Suprapubic skin (tissue), 4 donors: ENCODE measurements at regions not wholly inside any gene's neighbourhood (a gene's known extent, or its start where the extent isn't known, plus 50 kb on each side); places are given as distances from the start of the nearest gene placed in this dataset.

Experiments
- DNase-seq, 2 donors: peaks; one replicate each; pipeline ENCODE4 v3.0.0-alpha.2; 2019; ENCODE audit warnings: low spot score in 2 of 2
- H3K27ac ChIP-seq: fragments of 200-600 bp; sonication (generic); one replicate; pipeline ENCODE4 v1.5.1; 2019
- H3K27me3 ChIP-seq: fragments of 200-600 bp; sonication (generic); one replicate; pipeline ENCODE4 v1.5.1; 2019
- H3K36me3 ChIP-seq: fragments of 200-600 bp; sonication (generic); one replicate; pipeline ENCODE4 v1.5.1; 2019
- H3K4me1 ChIP-seq: fragments of 200-600 bp; sonication (generic); one replicate; pipeline ENCODE4 v1.5.1; 2019
- H3K4me3 ChIP-seq: fragments of 200-600 bp; sonication (generic); one replicate; pipeline ENCODE4 v1.5.1; 2019; ENCODE audit warnings: mild to moderate bottlenecking
- H3K9me3 ChIP-seq: fragments of 200-600 bp; sonication (generic); one replicate; pipeline ENCODE4 v1.5.1; 2019
- CTCF ChIP-seq, 2 donors: fragments of 200-600 bp in 1 of 2; fragments of 450-650 bp in 1 of 2; sonication (generic) in 1 of 2; IDR thresholded peaks; one replicate each; pipeline ENCODE4 v1.5.1; 2016 to 2019; ENCODE audit warnings: antibody characterized with exemption in 2 of 2, mild to moderate bottlenecking in 1 of 2, moderate library complexity in 1 of 2
- EP300 ChIP-seq: sonication (generic); formaldehyde crosslinking; IDR thresholded peaks from one replicate; pipeline ENCODE4 v1.6.1; 2017; ENCODE audit warnings: antibody characterized with exemption
- POLR2A ChIP-seq, 2 donors: fragments of 450-650 bp; IDR thresholded peaks; one replicate each; pipeline ENCODE4 v1.6.1; 2017; ENCODE audit warnings: antibody characterized with exemption in 2 of 2, mild to moderate bottlenecking in 2 of 2, moderate library complexity in 2 of 2
- POLR2AphosphoS5 ChIP-seq, 3 donors: sonication (generic); formaldehyde crosslinking; IDR thresholded peaks; one replicate each; pipeline ENCODE4 v1.6.1; 2017; ENCODE audit warnings: antibody characterized with exemption in 3 of 3
- WGBS: methylation state at CpG from one replicate; pipeline ENCODE4 v1.1.5; 2018; 5-methylcytosine and 5-hydroxymethylcytosine counted together

DNA sequence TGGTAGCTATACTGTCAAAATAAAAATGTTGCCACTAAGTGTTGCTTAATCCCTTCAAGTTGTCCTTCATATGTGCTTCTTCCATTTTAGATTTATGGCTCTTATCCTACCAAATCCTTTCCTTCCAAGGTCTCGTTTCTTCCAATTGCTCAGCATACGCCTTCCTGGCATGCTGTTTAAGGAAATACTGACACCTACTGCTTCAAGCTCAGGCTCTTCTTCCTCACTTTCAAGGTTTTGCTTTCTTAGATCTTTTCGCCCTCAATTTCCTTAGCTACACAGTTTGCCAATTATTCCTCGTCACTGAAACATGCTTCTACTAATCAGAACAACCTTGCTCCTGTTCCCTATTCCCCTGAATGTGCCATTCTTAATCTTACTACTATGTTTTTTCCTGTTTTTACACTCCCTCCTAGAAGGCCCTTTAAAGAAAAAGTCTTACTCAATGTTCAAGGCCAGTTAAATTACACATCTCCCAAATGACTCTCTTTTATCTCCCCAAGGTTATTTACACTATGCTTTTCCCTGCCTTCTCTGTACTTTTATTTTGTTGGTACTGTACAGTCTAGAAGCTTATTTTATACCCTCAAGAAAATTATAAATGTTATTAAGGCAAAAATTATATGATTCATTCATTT, 343.1 kb downstream of the MZT1 start:
- Histone ChIP-seq H3K36me3 (no peaks in the 10 kb centered on the region), H3K27ac (no peak overlapping the region), H3K9me3 (no peaks in the 10 kb centered on the region), H3K4me3 (no peak overlapping the region), H3K4me1 (no peaks in the 10 kb centered on the region), H3K27me3 (no peaks in the 10 kb centered on the region)
- no peak for DNase-seq
- WGBS, result 26% methylated on average over 4 of the region's 4 CpGs
- TF ChIP-seq CTCF (IDR thresholded peaks at IDR 0.05) (no peak), POLR2A (IDR thresholded peaks at IDR 0.05) (no peak), EP300 (no peak), POLR2AphosphoS5 (IDR thresholded peaks at IDR 0.05) (no peak)

- Histone ChIP-seq H3K4me3 (no peak overlapping the region), H3K9me3 (no peaks in the 10 kb centered on the region)
- TF ChIP-seq CTCF (IDR thresholded peaks at IDR 0.05), result no peak
- no peak for TF ChIP-seq POLR2AphosphoS5 (IDR thresholded peaks at IDR 0.05)
- no peak for TF ChIP-seq POLR2A (IDR thresholded peaks at IDR 0.05)
- TF ChIP-seq EP300, result no peak
Observed at GRCh38 chr13:72383646-72384045, 343.8 kb downstream of the MZT1 start.

GRCh38 chr13:72379581-72379980, 347.8 kb downstream of the MZT1 start:
- H3K36me3 ChIP-seq, result no peaks in the 10 kb centered on the region
- 92% methylated on average over 4 of the region's 4 CpGs for WGBS
- peaks cover 3% of the 10 kb centered on the region for H3K9me3 ChIP-seq
- no peaks in the 10 kb centered on the region for H3K27me3 ChIP-seq
- no peak overlapping the region for H3K27ac ChIP-seq
- H3K4me1 ChIP-seq, result no peaks in the 10 kb centered on the region
- DNase-seq, result no peak
- H3K4me3 ChIP-seq, result no peak overlapping the region
- no peak for TF ChIP-seq POLR2AphosphoS5 (IDR thresholded peaks at IDR 0.05)
- TF ChIP-seq EP300, result no peak
- TF ChIP-seq POLR2A (IDR thresholded peaks at IDR 0.05), result no peak
- TF ChIP-seq CTCF (IDR thresholded peaks at IDR 0.05), result no peak

More at GRCh38 chr13:72383646-72384045, 343.8 kb downstream of the MZT1 start:
- Histone ChIP-seq H3K27ac (no peak overlapping the region), H3K27me3 (no peaks in the 10 kb centered on the region), H3K4me1 (no peaks in the 10 kb centered on the region), H3K36me3 (no peaks in the 10 kb centered on the region)
- DNase-seq, result no peak

DNA sequence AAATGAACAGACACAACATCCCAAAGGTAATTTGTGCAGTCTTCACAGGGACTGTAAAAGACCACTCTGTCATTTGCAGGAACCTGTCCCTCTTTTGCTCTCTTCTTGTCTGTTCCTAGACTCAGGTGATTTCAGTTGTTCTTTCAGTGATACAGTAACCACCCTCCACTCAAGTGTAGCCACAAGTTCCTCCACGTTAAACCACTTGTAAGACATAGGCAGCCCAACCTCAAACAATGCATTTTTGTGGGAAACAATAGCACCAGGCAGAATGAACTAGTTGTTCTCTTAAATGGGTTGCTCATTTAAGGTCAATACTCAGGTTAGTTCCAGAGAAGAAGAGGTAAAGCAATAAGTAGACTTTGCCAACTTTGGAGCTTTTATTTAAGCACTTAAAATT, 359.4 kb downstream of the MZT1 start:
- no peak overlapping the region for H3K27ac ChIP-seq

GRCh38 chr13:72346716-72347115, 380.7 kb downstream of the MZT1 start:
- H3K4me3 ChIP-seq, result no peak overlapping the region
- TF ChIP-seq EP300, result no peak
- no peak for TF ChIP-seq POLR2A (IDR thresholded peaks at IDR 0.05)
- TF ChIP-seq POLR2AphosphoS5 (IDR thresholded peaks at IDR 0.05), result no peak
- H3K36me3 ChIP-seq, result no peaks in the 10 kb centered on the region
- no peak overlapping the region for H3K27ac ChIP-seq
- no peaks in the 10 kb centered on the region for H3K9me3 ChIP-seq
- WGBS, result 69% methylated on average over 5 of the region's 5 CpGs
- H3K4me1 ChIP-seq, result no peaks in the 10 kb centered on the region
- DNase-seq, result no peak
- H3K27me3 ChIP-seq, result no peaks in the 10 kb centered on the region

More for the DNA sequence above, 359.4 kb downstream of the MZT1 start:
- H3K9me3 ChIP-seq, result peaks cover 10% of the 10 kb centered on the region
- TF ChIP-seq POLR2AphosphoS5 (IDR thresholded peaks at IDR 0.05), result no peak
- DNase-seq, result no peak
- no peaks in the 10 kb centered on the region for H3K4me1 ChIP-seq
- 41% methylated on average over 1 of the region's 1 CpG for WGBS
- no peaks in the 10 kb centered on the region for H3K36me3 ChIP-seq
- no peak overlapping the region for H3K4me3 ChIP-seq
- H3K27me3 ChIP-seq, result no peaks in the 10 kb centered on the region

GRCh38 chr13:72342364-72342763, 385.1 kb downstream of the MZT1 start:
- WGBS, result 98% methylated on average over 5 of the region's 5 CpGs

More at GRCh38 chr13:72342364-72342763, 385.1 kb downstream of the MZT1 start:
- Histone ChIP-seq H3K4me3 (no peak overlapping the region), H3K9me3 (peaks cover 5% of the 10 kb centered on the region), H3K36me3 (no peaks in the 10 kb centered on the region), H3K4me1 (no peaks in the 10 kb centered on the region), H3K27ac (no peak overlapping the region), H3K27me3 (no peaks in the 10 kb centered on the region)
- TF ChIP-seq POLR2A (IDR thresholded peaks at IDR 0.05) (no peak), CTCF (IDR thresholded peaks at IDR 0.05) (no peak), EP300 (no peak), POLR2AphosphoS5 (IDR thresholded peaks at IDR 0.05) (no peak)
- DNase-seq, result no peak
